CD4-positive, alpha-beta T cell (primary cell): ENCODE measurements at regions not wholly inside any gene's neighbourhood (a gene's known extent, or its start where the extent isn't known, plus 50 kb on each side); places are given as distances from the start of the nearest gene placed in this dataset.

Experiments used
- ATAC-seq: fragments of 200-7000 bp; cut with Tn5 transposase; one replicate; pipeline ENCODE4 v1.10.0; 2022; ENCODE audit warnings: mild to moderate bottlenecking; ENCODE audit not compliant: poor library complexity
- CTCF ChIA-PET: fragments of 350-600 bp; sonication (Branson Sonifier 250); formaldehyde crosslinking; loops from one replicate; lab custom pipeline; 2021; ENCODE audit warnings: antibody characterized with exemption, inconsistent platforms; lab: Charles Lee
- POLR2A ChIA-PET: fragments of 350-600 bp; sonication (Branson Sonifier 250); formaldehyde crosslinking; loops from one replicate; lab custom pipeline; 2021; ENCODE audit warnings: antibody characterized with exemption, inconsistent platforms; lab: Charles Lee
- DNase-seq, 14 experiments: peaks; one replicate each; pipeline ENCODE4 v3.0.0-alpha.2; 2013 to 2020; ENCODE audit warnings: mixed read lengths in 2 of 14
- H3K27ac ChIP-seq, 2 donors: one replicate each; pipeline versions ENCODE4 v1.5.1 to v1.7.0; 2013; ENCODE audit warnings: low read length in 2 of 2, low read depth in 1 of 2, mild to moderate bottlenecking in 1 of 2
- H3K27me3 ChIP-seq, 2 experiments: 1 replicate in 1 of 2; 2 replicates in 1 of 2; pipeline versions ENCODE4 v1.6.1 to v1.7.0; 2013; ENCODE audit warnings: low read length in 2 of 2, control low read depth in 1 of 2, mild to moderate bottlenecking in 1 of 2, moderate library complexity in 1 of 2; ENCODE audit not compliant: insufficient read depth in 2 of 2, control insufficient read depth in 1 of 2
- H3K36me3 ChIP-seq: one replicate; pipeline ENCODE4 v1.6.1; 2013; ENCODE audit warnings: low read length, control low read depth; ENCODE audit not compliant: insufficient read depth
- H3K4me1 ChIP-seq: one replicate; pipeline ENCODE4 v1.6.1; 2013; ENCODE audit warnings: low read length, control low read depth; ENCODE audit not compliant: insufficient read depth
- H3K4me3 ChIP-seq: one replicate; pipeline ENCODE4 v1.5.1; 2013; ENCODE audit warnings: mild to moderate bottlenecking, low read length, moderate library complexity
- H3K9me3 ChIP-seq, 2 experiments: 1 replicate in 1 of 2; 2 replicates in 1 of 2; pipeline versions ENCODE4 v1.6.1 to v1.7.0; 2013; ENCODE audit warnings: low read length in 2 of 2, mild to moderate bottlenecking in 2 of 2, control low read depth in 1 of 2, moderate library complexity in 1 of 2; ENCODE audit not compliant: control insufficient read depth in 1 of 2, insufficient read depth in 1 of 2
- H3K27ac Mint-ChIP-seq: one replicate; pipeline ENCODE4 v1.8.0; 2020; ENCODE audit warnings: mixed read lengths
- H3K27me3 Mint-ChIP-seq: one replicate; pipeline ENCODE4 v1.8.0; 2021; ENCODE audit warnings: mixed read lengths
- H3K36me3 Mint-ChIP-seq: one replicate; pipeline ENCODE4 v1.8.0; 2021; ENCODE audit warnings: low read depth, mixed read lengths
- H3K4me1 Mint-ChIP-seq: one replicate; pipeline ENCODE4 v1.8.0; 2021; ENCODE audit warnings: low read depth, mixed read lengths
- H3K4me3 Mint-ChIP-seq: one replicate; pipeline ENCODE4 v1.8.0; 2020; ENCODE audit warnings: mild to moderate bottlenecking, mixed read lengths
- H3K9me3 Mint-ChIP-seq: one replicate; pipeline ENCODE4 v1.8.0; 2020; ENCODE audit warnings: mixed read lengths
- CTCF ChIP-seq: fragments of 200-600 bp; IDR thresholded peaks from one replicate; pipeline ENCODE4 v1.8.0; 2022; ENCODE audit warnings: antibody characterized with exemption, mild to moderate bottlenecking
- intact Hi-C, 2 experiments: fragments of 100-400 bp; cut with DNase I in 1 of 2; cut with micrococcal nuclease in 1 of 2; formaldehyde crosslinking; loops; one replicate each; pipeline versions ENCODE4 v1.15.1 to v1.9.0; 2023 to 2025; cut with DNase I, micrococcal nuclease

GRCh38 chr1:91621360-91621759 is 120.7 kb downstream of the CDC7 start:
- Mint-ChIP-seq H3K4me3 (no peak overlapping the region), H3K9me3 (no peaks in the 10 kb centered on the region), H3K27ac (no peak overlapping the region), H3K27me3 (no peaks in the 10 kb centered on the region), H3K4me1 (no peaks in the 10 kb centered on the region), H3K36me3 (no peaks in the 10 kb centered on the region)
- TF ChIP-seq CTCF, result no peak
- H3K27ac ChIP-seq, result no peak overlapping the region
- ATAC-seq (no peak), DNase-seq (no peak)
- ChIA-PET POLR2A (no interaction called here), CTCF (no interaction called here)
- no peaks in the 10 kb centered on the region for H3K27me3 ChIP-seq
- intact Hi-C loops, result loop anchor here in 1 of 2 experiments (10.0 kb wide), 1 partner anchor 67 kb away; no protein-coding TSS in a partner anchor
- no peaks in the 10 kb centered on the region for H3K4me1 ChIP-seq
- no peaks in the 10 kb centered on the region for H3K36me3 ChIP-seq
- H3K4me3 ChIP-seq, result no peak overlapping the region
- H3K9me3 ChIP-seq, result no peaks in the 10 kb centered on the region

- Histone ChIP-seq H3K27me3 (no peaks in the 10 kb centered on the region), H3K9me3 (no peaks in the 10 kb centered on the region), H3K4me1 (no peaks in the 10 kb centered on the region), H3K36me3 (no peaks in the 10 kb centered on the region), H3K27ac (no peak overlapping the region), H3K4me3 (no peak overlapping the region)
- H3K4me1 Mint-ChIP-seq, result no peaks in the 10 kb centered on the region
- H3K27me3 Mint-ChIP-seq, result no peaks in the 10 kb centered on the region
- no peaks in the 10 kb centered on the region for H3K36me3 Mint-ChIP-seq
- POLR2A ChIA-PET, result no interaction called here
- ATAC-seq, result no peak
- no peak overlapping the region for H3K4me3 Mint-ChIP-seq
- no peaks in the 10 kb centered on the region for H3K9me3 Mint-ChIP-seq
- no peak for TF ChIP-seq CTCF
- DNase-seq, result no peak
- intact Hi-C loops, result loop anchor here in 1 of 2 experiments (10.0 kb wide), 1 partner anchor 67 kb away; no protein-coding TSS in a partner anchor
- H3K27ac Mint-ChIP-seq, result no peak overlapping the region
- CTCF ChIA-PET, result no interaction called here
Observed at GRCh38 chr1:91621907-91622306, 121.3 kb downstream of the CDC7 start.

- ChIA-PET CTCF (no interaction called here), POLR2A (no interaction called here)
- intact Hi-C loops, result loop anchor here in 1 of 2 experiments (10.0 kb wide), 1 partner anchor 68 kb away; no protein-coding TSS in a partner anchor
- no peak for ATAC-seq
- H3K27me3 ChIP-seq, result no peaks in the 10 kb centered on the region
- no peaks in the 10 kb centered on the region for H3K4me1 ChIP-seq
- H3K4me3 ChIP-seq, result no peak overlapping the region
- no peaks in the 10 kb centered on the region for H3K27me3 Mint-ChIP-seq
- no peaks in the 10 kb centered on the region for H3K36me3 ChIP-seq
- no peak overlapping the region for H3K4me3 Mint-ChIP-seq
- no peak for TF ChIP-seq CTCF
- H3K27ac Mint-ChIP-seq, result no peak overlapping the region
- no peak for DNase-seq
- H3K9me3 Mint-ChIP-seq, result no peaks in the 10 kb centered on the region
- no peaks in the 10 kb centered on the region for H3K36me3 Mint-ChIP-seq
- no peak overlapping the region for H3K27ac ChIP-seq
- no peaks in the 10 kb centered on the region for H3K9me3 ChIP-seq
- H3K4me1 Mint-ChIP-seq, result no peaks in the 10 kb centered on the region
Observed at GRCh38 chr1:91622616-91623015, 122.0 kb downstream of the CDC7 start.
